ENCODE measurements at regions not wholly inside any gene's neighbourhood (a gene's known extent, or its start where the extent isn't known, plus 50 kb on each side); places are given as distances from the start of the nearest gene placed in this dataset.
"Not testable (repeated sequence)": the region's sequence is repeated elsewhere in the genome, so short reads cannot be mapped to it uniquely, and the experiment has no call there.

DNA sequence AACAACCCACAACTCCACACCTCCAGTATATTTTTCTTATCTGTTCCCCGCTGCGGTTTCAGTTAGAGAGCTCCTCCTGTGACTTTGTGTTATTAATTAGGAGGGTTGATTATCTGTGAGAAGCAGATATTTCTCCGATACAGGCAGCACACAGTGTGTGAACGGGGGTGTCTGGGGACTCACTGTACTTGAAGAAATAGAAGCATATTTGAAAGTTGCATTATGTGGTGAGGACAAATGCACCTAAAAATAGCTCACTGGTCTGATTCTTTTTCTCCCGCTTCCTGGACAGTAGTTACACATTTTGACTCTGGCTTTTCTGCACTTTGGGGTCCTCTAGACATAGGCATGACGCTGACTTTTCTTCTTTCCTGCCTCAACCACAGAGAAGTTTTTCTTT is 277.7 kb downstream of the VRK1 start:
- no peak for DNase-seq (ENCODE audit: low read depth)

DNA sequence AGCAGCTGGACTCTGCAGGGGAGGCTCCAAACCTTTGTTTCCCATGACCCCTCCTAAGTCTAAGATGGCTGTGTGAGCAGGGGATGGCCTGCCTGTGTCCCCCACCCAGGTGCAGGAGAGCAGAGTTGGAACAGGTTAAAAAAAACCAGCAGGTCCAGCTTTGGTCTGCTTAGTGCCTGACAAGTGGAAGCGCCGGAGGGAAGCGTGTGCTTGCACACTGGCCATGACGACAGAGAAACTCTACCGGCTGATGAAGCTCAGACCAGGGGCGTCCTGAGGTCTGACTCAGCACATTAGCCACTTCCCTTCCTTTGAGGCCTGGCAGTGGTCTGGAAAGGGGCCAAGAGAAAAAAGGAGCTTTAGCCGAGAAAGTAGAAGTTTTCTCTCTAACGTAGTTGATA is 280.1 kb downstream of the VRK1 start:
- DNase-seq (ENCODE audit: low read depth) = peak; percentile 59

DNA sequence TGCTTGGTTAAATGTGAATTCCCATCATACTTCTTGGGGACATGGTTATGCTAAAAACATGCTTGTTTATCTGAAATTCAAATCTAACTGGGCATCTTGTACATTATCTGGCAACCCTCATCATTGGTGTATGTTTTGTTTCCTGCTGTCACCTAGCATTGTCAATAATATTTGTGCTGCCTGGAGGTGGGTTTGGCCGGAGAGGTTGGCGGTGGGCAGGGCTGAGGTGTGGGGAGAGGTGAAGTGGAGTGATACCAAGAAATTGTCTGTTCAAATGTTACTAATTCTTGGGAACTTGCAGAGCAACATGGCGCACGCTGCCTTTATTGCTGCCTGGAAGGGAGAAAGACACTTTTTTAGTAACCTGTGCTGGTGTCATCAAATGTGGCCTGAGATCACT is 280.5 kb downstream of the VRK1 start:
- no peak for DNase-seq (ENCODE audit: low read depth)

DNA sequence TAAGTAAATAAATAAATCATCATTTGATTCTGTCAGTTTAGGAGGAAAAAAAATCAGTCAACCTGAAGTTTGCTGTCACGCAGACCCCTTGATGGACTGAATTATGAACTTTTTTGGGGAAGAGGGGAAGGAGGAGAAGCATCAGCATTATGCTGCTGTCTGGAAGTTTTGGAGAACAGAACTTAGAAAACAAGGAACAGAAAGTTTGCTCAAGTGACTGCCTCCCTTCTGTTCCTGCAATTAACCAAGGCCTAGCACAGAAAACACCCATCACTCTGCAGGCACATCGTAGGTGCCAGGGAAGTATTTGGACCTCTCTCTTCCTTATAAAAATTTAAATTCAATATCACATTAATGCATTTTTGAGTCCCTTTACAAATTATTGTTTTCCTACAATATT is 283.8 kb downstream of the VRK1 start:
- no peak for DNase-seq (ENCODE audit: low read depth)

DNA sequence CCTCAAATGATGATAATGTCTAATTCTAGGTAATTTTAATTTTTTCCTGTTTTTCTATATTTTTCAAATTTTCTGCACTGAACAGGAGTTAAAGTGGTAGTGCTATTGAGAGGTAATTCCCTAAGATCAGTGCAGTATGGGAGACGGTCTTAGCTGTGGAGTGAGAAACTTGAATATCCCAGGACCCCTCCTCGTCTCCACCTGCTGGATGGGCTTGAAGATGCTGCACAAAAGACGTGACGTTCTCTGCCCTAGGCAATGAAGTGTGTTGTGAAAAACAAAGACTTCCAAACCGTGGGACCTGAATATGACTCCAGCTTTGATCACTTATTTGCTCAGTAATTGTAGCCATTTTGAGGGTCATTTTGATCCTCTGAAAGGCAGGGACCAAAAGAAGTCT is 298.1 kb downstream of the VRK1 start:
- DNase-seq (ENCODE audit: low read depth) = no peak

DNA sequence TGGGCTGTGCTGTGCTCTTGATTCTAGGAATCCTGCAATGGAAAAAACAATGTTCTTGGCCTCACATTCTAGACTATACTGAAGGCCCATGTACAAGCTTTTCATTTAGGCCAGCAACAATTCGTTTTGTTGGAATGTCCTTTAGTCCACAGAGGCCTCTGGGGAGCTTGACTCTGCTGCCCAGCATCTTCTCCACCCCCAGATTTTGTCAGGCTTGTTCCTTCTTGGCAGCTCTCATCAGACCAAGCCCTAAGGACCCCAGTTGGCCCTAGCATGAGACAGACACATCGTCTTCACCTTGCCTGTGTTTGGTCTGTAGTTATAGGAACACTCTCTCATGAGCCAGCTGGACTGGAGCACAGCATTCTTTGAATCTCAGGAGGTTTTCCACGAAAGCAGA is 300.1 kb downstream of the VRK1 start:
- DNase-seq (ENCODE audit: low read depth) = no peak

DNA sequence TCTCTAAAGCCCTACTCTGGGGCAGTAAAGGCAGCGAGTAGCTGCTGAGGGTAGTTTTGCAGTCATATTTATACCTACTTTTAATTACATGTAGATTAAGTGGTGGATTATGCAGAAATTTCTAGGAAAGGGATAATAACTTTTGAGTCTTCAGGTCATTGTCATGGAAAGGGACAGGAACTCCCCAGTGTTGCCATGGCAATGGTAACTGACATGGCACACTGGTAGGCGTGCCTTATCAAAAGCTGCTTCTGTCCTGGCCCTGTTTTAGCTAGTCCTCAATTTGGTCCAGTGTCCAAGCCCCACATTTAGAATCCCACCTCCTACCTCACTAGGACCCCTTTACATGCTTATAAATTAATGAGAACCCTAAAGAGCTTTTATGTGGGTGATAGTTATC is 303.1 kb downstream of the VRK1 start:
- no peak for DNase-seq (ENCODE audit: low read depth)

DNA sequence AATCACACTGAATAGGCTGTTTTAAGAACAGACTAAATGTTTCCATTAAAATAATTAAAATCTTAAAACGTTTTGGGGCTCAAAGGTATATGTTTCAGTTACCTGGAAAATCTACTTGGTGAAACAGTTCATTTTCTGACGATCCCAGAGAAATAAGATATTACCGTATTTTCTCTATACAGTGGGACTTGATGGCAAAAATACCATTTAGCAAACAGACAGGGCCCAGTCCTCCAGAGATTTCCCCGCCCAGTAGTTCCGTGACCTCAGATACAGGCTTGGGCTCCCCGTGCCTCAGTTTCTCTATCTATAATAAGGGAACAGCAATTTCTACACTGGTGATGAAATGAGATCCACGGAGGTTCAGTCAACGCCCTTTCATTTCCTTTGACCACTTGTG is 304.4 kb downstream of the VRK1 start:
- no peak for DNase-seq (ENCODE audit: low read depth)

DNA sequence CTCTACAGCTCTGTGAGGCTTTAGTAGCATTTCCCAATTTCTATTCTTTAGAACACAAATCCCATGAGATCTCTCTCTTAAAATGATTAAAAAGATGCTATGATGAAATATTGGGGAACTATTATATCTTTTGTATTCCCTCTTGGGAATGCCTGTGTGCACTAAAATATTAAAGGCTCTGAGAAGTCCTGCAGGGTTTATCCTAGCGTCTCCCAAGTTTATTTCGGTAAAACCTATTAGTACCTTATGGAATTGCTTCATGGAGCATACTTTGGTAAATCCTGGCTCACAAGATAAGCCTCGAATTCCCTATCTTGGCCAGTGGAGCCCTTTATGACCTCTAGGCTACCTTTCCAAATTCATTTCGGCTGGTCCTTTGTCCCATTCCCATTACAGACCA is 306.8 kb downstream of the VRK1 start:
- no peak for DNase-seq (ENCODE audit: low read depth)

DNA sequence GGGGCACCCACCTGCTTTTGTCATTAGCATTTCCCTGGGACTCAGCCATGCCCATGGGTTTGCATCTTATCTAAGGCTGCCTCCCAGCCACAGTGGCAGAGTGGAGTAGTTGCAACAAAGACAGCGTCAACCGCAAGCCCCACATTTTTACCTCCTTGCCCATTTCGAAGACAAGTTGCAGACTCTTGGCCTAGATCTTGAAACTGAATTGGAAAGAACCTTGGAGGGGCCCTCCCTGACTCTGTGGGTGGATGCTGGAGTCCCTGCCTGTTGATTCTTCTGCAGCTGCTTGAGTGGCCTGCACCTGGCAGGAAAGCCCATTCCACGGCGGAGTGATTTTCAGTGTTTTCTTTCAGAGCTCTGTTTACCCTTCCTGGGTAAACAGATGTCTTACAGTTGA is 309.0 kb downstream of the VRK1 start:
- no peak for DNase-seq (ENCODE audit: low read depth)

DNA sequence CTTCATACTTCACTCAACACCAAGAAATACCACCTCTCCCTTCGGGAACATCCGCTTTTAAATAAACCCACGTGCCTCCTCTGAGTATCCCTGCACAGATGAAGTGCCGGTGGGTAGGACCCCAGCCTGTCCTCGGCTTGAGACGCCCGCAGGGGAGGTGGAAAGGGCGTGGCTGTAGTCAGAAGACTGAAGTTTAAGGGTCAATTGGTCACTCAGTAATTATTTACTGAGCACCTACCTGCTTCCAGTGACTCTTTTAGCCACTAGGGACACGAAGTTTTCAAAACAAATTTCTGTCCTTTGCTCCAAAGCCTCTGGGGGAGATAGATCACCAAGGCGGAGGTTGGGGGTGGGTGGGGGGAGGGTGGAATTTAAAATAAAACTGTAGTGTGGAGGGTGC is 309.4 kb downstream of the VRK1 start:
- DNase-seq (ENCODE audit: low read depth) = no peak

DNA sequence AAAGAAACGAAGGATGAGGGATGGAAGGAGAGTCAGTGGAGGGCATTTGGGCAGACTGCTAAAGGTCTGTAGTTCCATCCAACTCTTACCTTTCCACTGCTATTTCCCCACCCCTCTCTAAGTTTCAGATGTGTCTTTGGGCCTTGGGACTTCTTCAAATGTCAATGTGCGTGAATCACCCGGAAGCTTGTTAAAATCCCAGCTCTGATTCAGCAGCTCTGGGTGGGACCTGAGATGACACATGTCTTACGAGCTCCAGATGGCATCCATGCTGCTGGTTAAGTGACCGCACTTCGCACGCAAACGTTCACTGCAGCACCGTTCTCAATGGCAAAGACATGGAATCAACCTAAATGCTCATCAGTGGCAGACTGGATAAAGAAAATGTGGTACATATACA is 309.9 kb downstream of the VRK1 start:
- no peak for DNase-seq (ENCODE audit: low read depth)

DNA sequence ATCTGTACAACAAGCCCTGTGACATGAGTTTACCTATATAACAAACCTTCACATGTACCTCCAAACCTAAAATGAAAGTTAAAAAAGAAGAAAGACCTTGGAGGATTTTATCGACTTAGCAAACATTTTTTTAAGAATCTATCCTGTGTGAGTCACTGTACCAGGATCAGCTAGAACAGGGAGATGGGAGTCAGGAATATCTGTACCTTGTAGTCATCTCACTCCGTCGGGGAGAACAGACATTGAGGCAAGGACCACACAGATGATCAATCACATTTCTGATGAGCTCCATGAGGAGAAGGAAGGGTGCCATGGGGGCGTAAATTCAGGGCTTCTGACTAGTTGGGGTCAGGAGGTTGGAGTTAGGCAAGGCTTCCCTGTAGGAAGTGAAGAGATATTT is 310.6 kb downstream of the VRK1 start:
- no peak for DNase-seq (ENCODE audit: low read depth)

DNA sequence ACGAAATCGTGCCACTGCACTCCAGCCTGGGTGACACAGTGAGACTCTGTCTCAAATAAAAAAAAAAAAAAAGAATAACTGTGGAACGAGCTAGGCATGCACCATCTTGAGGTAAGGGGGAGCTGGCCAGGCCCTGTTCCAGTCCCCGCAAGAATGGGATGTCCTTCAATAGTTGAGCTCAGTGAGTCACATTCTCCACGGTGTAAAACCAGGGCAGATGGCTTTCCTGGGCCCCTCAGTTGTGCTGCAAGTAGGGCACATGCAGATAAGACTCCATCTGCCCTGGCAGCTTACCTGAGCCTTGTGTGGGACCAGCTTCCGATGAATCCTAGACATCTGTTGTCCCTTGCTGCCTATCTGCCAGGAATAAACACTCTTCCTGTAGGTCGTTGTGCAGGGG is 312.1 kb downstream of the VRK1 start:
- DNase-seq (ENCODE audit: low read depth) = no peak

DNA sequence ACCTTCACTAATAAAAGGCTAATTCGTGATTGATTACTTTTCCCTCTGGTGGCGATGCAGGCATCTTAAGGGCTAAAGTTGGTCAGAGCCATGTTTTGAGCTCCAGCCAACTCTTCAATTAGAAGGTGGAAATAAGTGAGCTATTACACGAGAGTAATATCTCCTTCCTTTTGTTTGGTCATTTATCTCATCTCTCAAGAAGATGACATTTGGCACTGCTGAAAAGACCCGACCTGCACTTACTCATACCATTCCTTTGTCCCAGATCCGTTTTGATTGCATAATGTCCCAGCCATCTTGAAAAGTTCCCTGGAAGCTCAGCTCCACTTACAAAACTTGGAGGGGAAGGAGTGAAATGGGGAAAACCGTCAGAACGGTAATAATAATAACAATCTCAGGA is 316.2 kb downstream of the VRK1 start:
- DNase-seq (ENCODE audit: low read depth) = no peak

DNA sequence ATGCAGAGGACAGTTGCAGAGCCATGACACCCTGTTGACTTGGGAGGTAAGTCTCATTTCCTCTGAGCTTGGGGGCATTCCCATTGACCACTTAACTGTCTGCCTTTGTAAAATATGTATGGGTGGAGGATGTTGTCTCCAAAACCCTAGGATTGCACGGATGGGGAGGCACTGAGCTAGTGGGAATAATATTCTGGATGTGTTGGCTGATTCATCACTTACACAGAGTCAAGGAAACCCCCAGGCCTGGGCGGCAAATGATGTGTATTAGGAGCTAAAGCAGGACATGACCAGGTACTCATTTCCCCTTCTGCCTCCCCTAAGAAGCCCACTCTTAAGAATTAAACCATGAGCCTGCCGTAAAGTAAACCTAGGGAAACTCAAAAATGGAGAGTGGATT is 319.4 kb downstream of the VRK1 start:
- DNase-seq (ENCODE audit: low read depth) = no peak

DNA sequence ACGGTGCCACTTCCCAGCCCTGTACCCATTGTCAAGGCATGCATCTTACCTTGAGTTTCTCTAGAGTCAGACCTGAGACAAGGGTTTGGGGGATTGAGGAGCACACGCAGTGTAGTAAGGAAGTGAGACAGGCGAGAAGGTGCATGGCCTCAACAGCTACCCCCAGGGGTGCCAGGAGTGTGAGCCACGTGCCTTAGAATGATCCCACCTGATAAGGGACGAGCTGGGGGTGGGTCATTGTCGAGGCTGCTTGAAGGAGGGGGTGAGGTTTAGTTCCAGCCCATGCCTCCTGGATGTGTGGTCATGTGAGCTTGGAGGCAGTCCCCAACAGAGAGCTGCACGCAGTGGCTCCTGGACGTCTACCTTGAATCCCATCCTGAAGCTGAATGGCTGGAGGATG is 320.5 kb downstream of the VRK1 start:
- DNase-seq (ENCODE audit: low read depth) = no peak

DNA sequence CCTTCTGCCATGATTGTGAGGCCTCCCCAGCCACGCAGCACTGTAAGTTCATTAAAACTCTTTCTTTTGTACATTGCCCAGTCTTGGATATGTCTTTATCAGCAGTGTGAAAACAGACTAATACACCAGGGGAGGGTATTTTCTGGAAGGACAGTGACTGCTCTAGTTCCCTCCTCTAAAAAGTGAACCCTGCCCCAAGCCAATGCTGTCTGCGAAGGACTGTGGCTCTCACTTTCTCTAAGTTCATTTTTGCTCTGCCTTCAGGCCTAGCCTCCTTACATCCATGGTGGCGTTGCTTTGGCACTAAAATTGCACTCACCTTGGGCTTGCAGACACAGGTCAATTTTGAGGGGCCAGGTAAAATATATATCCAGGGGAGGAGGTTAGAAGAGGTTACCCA is 323.0 kb downstream of the VRK1 start:
- DNase-seq (ENCODE audit: low read depth) = no peak

DNA sequence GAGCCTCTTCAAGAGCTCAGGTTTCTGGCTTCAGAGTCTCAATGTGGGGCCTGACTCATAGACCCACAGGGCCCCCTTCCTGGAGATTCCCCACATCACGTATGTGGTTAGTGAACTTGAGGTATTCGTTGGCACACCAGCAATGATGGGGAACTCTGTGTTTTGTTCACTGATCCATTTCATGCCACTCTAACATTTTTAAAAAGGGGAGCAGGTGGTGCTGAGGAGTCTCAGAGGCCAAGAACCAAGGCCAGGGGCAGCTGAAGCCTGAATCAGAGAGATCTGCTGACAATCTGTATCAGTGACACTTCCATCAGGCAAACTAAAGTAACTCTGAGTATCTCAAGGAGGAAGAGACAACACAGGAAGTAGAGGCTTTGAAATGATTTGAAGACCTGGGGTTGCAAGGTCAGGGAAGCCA is 323.4 kb downstream of the VRK1 start:
- no peak for DNase-seq (ENCODE audit: low read depth)

DNA sequence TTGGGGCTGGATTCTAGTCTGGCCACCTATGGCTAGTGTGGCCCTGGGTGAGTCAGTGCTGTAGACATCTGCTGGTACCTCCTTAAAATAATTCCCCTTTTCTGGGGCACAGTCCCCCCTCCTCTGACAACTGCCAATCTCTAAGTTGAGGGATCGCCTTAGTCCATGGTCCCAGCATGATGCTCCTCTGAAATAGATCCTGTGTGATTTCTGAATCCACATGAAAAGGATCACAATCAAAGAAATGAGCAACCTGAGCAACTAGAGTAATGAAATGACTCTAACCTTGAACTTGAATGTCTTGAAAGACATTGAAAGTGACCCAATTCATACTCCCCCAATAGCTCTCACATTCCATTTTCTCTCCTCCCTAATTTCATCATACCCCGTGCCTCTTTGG is 332.5 kb downstream of the VRK1 start:
- DNase-seq (ENCODE audit: low read depth) = no peak

DNA sequence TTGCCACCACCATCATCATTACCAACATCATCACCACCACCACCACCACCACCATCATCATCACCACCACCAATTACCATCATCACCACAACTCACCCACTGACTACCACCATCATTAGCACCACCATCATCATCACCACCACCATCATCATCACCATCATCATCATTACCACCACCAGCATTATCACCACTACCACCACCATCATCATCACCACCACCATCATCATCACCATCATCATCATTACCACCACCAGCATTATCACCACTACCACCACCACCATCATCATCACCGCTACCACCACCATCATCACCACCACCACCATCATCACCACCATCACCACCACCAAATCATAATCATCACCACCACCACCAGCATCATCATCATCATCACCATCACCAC is 338.7 kb downstream of the VRK1 start:
- not testable (repeated sequence) for DNase-seq (ENCODE audit: low read depth)

DNA sequence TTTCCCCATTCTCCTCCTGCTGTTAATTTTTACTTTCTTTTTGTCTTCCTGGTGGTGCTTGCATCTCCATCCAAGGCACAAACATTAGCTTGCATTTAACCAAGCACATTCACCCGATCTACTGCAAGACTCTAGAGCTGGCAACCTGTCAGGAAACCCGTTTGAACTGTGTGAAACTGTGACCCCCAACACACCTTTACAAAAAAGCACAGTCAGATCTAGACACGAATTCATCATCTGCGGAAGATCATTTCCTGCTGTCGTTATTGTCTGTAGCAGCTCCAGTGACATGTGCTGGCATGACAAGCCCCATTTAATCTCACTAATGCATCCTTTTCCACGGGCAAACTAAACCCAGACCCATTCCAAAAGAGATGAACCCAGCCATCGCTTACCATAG is 340.5 kb downstream of the VRK1 start:
- DNase-seq (ENCODE audit: low read depth) = no peak

DNA sequence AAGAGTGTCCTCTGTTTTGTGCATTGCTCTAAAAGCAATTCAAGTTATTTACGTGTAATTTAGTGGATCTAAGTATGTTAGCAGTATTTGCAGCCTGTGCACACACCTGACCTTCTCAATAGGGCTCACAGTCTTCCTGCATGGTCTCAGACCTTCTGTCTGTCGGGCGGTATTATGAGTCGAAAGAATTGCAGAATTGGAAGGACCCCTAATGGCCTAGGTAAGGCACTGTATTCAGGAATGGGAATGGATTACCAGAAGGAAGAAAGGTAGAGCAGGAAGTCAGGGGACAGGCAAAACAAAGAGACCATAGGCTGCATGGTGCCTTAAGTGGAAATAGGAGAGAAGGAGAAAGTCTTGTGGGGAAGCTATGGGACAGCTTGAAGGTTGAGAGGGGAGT is 341.6 kb downstream of the VRK1 start:
- DNase-seq (ENCODE audit: low read depth) = no peak

DNA sequence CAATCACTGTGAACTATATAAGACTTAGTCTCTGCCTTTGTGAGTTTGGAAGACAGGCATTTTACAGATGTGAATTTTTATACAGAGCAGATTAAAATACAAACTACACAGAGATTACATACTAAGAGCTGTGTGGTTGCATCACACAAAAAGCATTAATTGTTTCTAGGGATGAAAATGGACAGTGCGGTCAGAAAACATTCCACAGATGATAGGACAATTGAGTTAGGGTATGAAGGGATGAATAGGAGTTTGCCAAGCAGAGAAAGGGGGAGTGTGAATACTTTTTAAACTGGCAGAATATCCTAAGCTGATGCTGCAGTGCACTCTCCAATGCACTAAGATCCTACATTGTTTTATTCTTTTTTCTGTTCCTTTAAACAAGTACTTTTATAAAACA is 345.8 kb downstream of the VRK1 start:
- no peak for DNase-seq (ENCODE audit: low read depth)

DNA sequence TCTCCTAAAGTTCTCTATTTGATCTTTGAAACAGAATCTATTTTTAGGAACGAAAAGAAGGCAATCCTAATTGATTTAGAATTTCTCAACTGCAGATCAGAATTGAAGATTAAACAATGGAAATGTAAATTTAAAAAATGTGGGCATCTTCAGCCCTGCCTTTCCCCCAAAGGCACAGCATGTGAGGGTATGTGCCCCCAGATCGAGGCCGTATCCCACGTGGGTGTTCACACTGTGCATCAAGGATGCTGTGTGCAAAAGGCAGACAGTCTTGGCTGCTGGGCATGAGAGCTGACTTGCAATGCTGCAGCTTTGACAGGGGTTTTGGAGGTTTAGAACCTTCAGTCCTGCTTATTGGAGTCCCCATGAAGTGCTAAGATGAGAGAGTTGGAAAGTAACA is 346.3 kb downstream of the VRK1 start:
- no peak for DNase-seq (ENCODE audit: low read depth)

Measured in CMK (cell line).